HUES64 (cell line): ENCODE measurements at regions not wholly inside any gene's neighbourhood (a gene's known extent, or its start where the extent isn't known, plus 50 kb on each side); places are given as distances from the start of the nearest gene placed in this dataset.
"Not testable (repeated sequence)": the region's sequence is repeated elsewhere in the genome, so short reads cannot be mapped to it uniquely, and the experiment has no call there.

Experiments used
- H3K27ac ChIP-seq: 2 replicates; pipeline ENCODE4 v1.7.0; 2013; ENCODE audit warnings: low read depth, low read length, inconsistent platforms
- H3K27me3 ChIP-seq: 2 replicates; pipeline ENCODE4 v1.6.1; 2013; ENCODE audit warnings: mild to moderate bottlenecking, low read length; ENCODE audit not compliant: insufficient read depth
- H3K36me3 ChIP-seq: 2 replicates; pipeline ENCODE4 v1.6.1; 2013; ENCODE audit warnings: mild to moderate bottlenecking, low read length; ENCODE audit not compliant: insufficient read depth
- H3K4me1 ChIP-seq: 2 replicates; pipeline ENCODE4 v1.6.1; 2013; ENCODE audit warnings: mild to moderate bottlenecking, low read length, moderate library complexity; ENCODE audit not compliant: insufficient read depth
- H3K4me3 ChIP-seq: 2 replicates; pipeline ENCODE4 v1.5.1; 2013; ENCODE audit warnings: mild to moderate bottlenecking, low read length, moderate library complexity
- H3K9ac ChIP-seq: 2 replicates; pipeline ENCODE4 v1.6.1; 2013; ENCODE audit warnings: mild to moderate bottlenecking, low read depth, low read length
- H3K9me3 ChIP-seq: 2 replicates; pipeline ENCODE4 v1.6.1; 2013; ENCODE audit warnings: low read depth, low read length; ENCODE audit not compliant: insufficient read depth
- WGBS: fragments of 150-250, 120-280 bp; methylation state at CpG from one replicate; pipeline ENCODE4 v1.1.7; 2013; ENCODE audit warnings: missing lambda C conversion rate; 5-methylcytosine and 5-hydroxymethylcytosine counted together

- H3K27ac ChIP-seq: no peak overlapping the region
- H3K4me1 ChIP-seq: no peaks in the 10 kb centered on the region
- 0 out of 2 replicates have a peak, but pooled peaks cover 2% of the 10 kb centered on the region for H3K9me3 ChIP-seq
- no peak overlapping the region for H3K9ac ChIP-seq
- H3K36me3 ChIP-seq: no peaks in the 10 kb centered on the region
- H3K4me3 ChIP-seq: no peak overlapping the region
- no peaks in the 10 kb centered on the region for H3K27me3 ChIP-seq
- 96% methylated on average over 25 of the region's 34 CpGs for WGBS
Observed at GRCh38 chr13:80707000-80707983, 366.4 kb upstream of the SPRY2 start.

- no peaks in the 10 kb centered on the region for H3K27me3 ChIP-seq
- H3K4me1 ChIP-seq: no peaks in the 10 kb centered on the region
- H3K36me3 ChIP-seq: no peaks in the 10 kb centered on the region
- H3K4me3 ChIP-seq: no peak overlapping the region
- no peak overlapping the region for H3K9ac ChIP-seq
- H3K9me3 ChIP-seq: 0 out of 2 replicates have a peak, but pooled peaks cover 2% of the 10 kb centered on the region
- 92% methylated on average over 7 of the region's 10 CpGs for WGBS
- H3K27ac ChIP-seq: no peak overlapping the region
Observed at GRCh38 chr13:80706164-80706471, 365.2 kb upstream of the SPRY2 start.

GRCh38 chr13:80705371-80706163 is 364.6 kb upstream of the SPRY2 start:
- H3K9me3 ChIP-seq: 0 out of 2 replicates have a peak, but pooled peaks cover 2% of the 10 kb centered on the region
- H3K27ac ChIP-seq: no peak overlapping the region
- no peak overlapping the region for H3K4me3 ChIP-seq
- no peak overlapping the region for H3K9ac ChIP-seq
- no peaks in the 10 kb centered on the region for H3K4me1 ChIP-seq
- no peaks in the 10 kb centered on the region for H3K27me3 ChIP-seq
- H3K36me3 ChIP-seq: no peaks in the 10 kb centered on the region
- 93% methylated on average over 17 of the region's 30 CpGs for WGBS

GRCh38 chr13:80704369-80704768 is 363.4 kb upstream of the SPRY2 start:
- Histone ChIP-seq H3K36me3 (no peaks in the 10 kb centered on the region), H3K9me3 (0 out of 2 replicates have a peak, but pooled peaks cover 2% of the 10 kb centered on the region), H3K27me3 (no peaks in the 10 kb centered on the region), H3K4me3 (no peak overlapping the region), H3K9ac (no peak overlapping the region), H3K4me1 (no peaks in the 10 kb centered on the region), H3K27ac (no peak overlapping the region)
- WGBS: 95% methylated on average over 19 of the region's 20 CpGs

- 52% methylated on average over 1 of the region's 1 CpG for WGBS
Observed at GRCh38 chr13:80695841-80696240, 354.9 kb upstream of the SPRY2 start.

GRCh38 chr13:80691814-80692213 is 350.9 kb upstream of the SPRY2 start:
- not testable (repeated sequence) for H3K4me3 ChIP-seq, H3K27me3 ChIP-seq, H3K9ac ChIP-seq, H3K27ac ChIP-seq, H3K36me3 ChIP-seq, H3K9me3 ChIP-seq
- WGBS: 81% methylated on average over 2 of the region's 2 CpGs
- H3K4me1 ChIP-seq: peaks cover 12% of the 10 kb centered on the region; the same call in 1 of the 2 replicates

More at GRCh38 chr13:80695841-80696240, 354.9 kb upstream of the SPRY2 start:
- H3K9ac ChIP-seq: no peak overlapping the region
- H3K27me3 ChIP-seq: no peaks in the 10 kb centered on the region
- H3K9me3 ChIP-seq: no peaks in the 10 kb centered on the region
- H3K27ac ChIP-seq: peak overlapping the region; percentile 8; the same call in 1 of the 2 replicates
- H3K36me3 ChIP-seq: no peaks in the 10 kb centered on the region
- H3K4me1 ChIP-seq: peaks cover 14% of the 10 kb centered on the region; the same call in 1 of the 2 replicates
- no peak overlapping the region for H3K4me3 ChIP-seq

GRCh38 chr13:80690208-80690607 is 349.3 kb upstream of the SPRY2 start:
- Histone ChIP-seq H3K27me3 (no peaks in the 10 kb centered on the region), H3K4me3 (no peak overlapping the region), H3K4me1 (no peaks in the 10 kb centered on the region), H3K9me3 (peaks cover 5% of the 10 kb centered on the region; the same call in 1 of the 2 replicates), H3K36me3 (no peaks in the 10 kb centered on the region), H3K9ac (no peak overlapping the region), H3K27ac (no peak overlapping the region)
- 94% methylated on average over 3 of the region's 3 CpGs for WGBS

- H3K9ac ChIP-seq: no peak overlapping the region
- H3K9me3 ChIP-seq: peaks cover 5% of the 10 kb centered on the region; the same call in 1 of the 2 replicates
- peaks cover 9% of the 10 kb centered on the region for H3K4me1 ChIP-seq
- H3K36me3 ChIP-seq: no peaks in the 10 kb centered on the region
- no peak overlapping the region for H3K4me3 ChIP-seq
- no peaks in the 10 kb centered on the region for H3K27me3 ChIP-seq
- no peak overlapping the region for H3K27ac ChIP-seq
Observed at GRCh38 chr13:80688593-80688992, 347.7 kb upstream of the SPRY2 start.

GRCh38 chr13:80685942-80686341 is 345.0 kb upstream of the SPRY2 start:
- no CpG with 5 or more reads among the region's 1 CpG for WGBS
- Histone ChIP-seq H3K9me3 (peaks cover 5% of the 10 kb centered on the region; the same call in 1 of the 2 replicates), H3K9ac (no peak overlapping the region), H3K4me3 (no peak overlapping the region), H3K27ac (no peak overlapping the region), H3K4me1 (peaks cover 9% of the 10 kb centered on the region), H3K36me3 (no peaks in the 10 kb centered on the region), H3K27me3 (no peaks in the 10 kb centered on the region)

- 74% methylated on average over 2 of the region's 2 CpGs for WGBS
- H3K27ac ChIP-seq: no peak overlapping the region
- H3K9me3 ChIP-seq: peaks cover 5% of the 10 kb centered on the region; the same call in 1 of the 2 replicates
- no peaks in the 10 kb centered on the region for H3K27me3 ChIP-seq
- no peak overlapping the region for H3K9ac ChIP-seq
- peaks cover 9% of the 10 kb centered on the region for H3K4me1 ChIP-seq
- H3K4me3 ChIP-seq: no peak overlapping the region
- no peaks in the 10 kb centered on the region for H3K36me3 ChIP-seq
Observed at GRCh38 chr13:80684217-80684991, 343.5 kb upstream of the SPRY2 start.
